Smooth muscle cell (in vitro differentiated cells): ENCODE measurements at regions not wholly inside any gene's neighbourhood (a gene's known extent, or its start where the extent isn't known, plus 50 kb on each side); places are given as distances from the start of the nearest gene placed in this dataset.

ENCODE experiments used
- DNase-seq: peaks from one replicate; lab custom pipeline; 2025; ENCODE audit not compliant: unreplicated experiment; lab: John Stamatoyannopoulos, UW
- H2AFZ ChIP-seq: fragments of 200-600 bp; sonication (generic); 2 replicates; pipeline ENCODE4 v1.6.0; 2016; ENCODE audit warnings: antibody characterized with exemption, low read depth, mild to moderate bottlenecking
- H3F3A ChIP-seq: fragments of 200-600 bp; sonication (generic); 2 replicates; pipeline ENCODE4 v1.6.0; 2017; ENCODE audit warnings: antibody characterized with exemption, low read depth
- H3K27ac ChIP-seq: fragments of 200-600 bp; sonication (generic); 2 replicates; pipeline ENCODE4 v1.5.1; 2016; ENCODE audit warnings: low read depth, mild to moderate bottlenecking
- H3K27me3 ChIP-seq: fragments of 200-600 bp; sonication (generic); 2 replicates; pipeline ENCODE4 v1.6.1; 2016; ENCODE audit warnings: low read depth, mild to moderate bottlenecking
- H3K36me3 ChIP-seq: fragments of 200-600 bp; sonication (generic); 2 replicates; pipeline ENCODE4 v1.5.1; 2016; ENCODE audit warnings: low read depth
- H3K4me1 ChIP-seq: fragments of 200-600 bp; sonication (generic); 2 replicates; pipeline ENCODE4 v1.5.1; 2016; ENCODE audit warnings: low read depth
- H3K4me2 ChIP-seq: fragments of 200-600 bp; sonication (generic); 2 replicates; pipeline ENCODE4 v1.6.0; 2016; ENCODE audit warnings: mild to moderate bottlenecking
- H3K4me3 ChIP-seq: fragments of 200-600 bp; sonication (generic); 2 replicates; pipeline ENCODE4 v1.5.1; 2016; ENCODE audit warnings: mild to moderate bottlenecking
- H3K79me2 ChIP-seq: fragments of 200-600 bp; sonication (generic); 2 replicates; pipeline ENCODE4 v1.6.0; 2016; ENCODE audit warnings: low read depth, mild to moderate bottlenecking
- H3K9ac ChIP-seq: fragments of 200-600 bp; sonication (generic); 2 replicates; pipeline ENCODE4 v1.6.0; 2016; ENCODE audit warnings: low read depth
- H3K9me3 ChIP-seq: fragments of 200-600 bp; sonication (generic); replicated peaks from 2 replicates; pipeline ENCODE4 v1.5.1; 2016; ENCODE audit warnings: low read depth
- H4K20me1 ChIP-seq: fragments of 200-600 bp; sonication (generic); 2 replicates; pipeline ENCODE4 v1.6.0; 2016; ENCODE audit warnings: low read depth
- WGBS: methylation state at CpG from one replicate; pipeline ENCODE4 v1.1.7; 2016; ENCODE audit warnings: low lambda C conversion rate; 5-methylcytosine and 5-hydroxymethylcytosine counted together
- TF ChIP-seq, protein P1 (sequence below): fragments of 200-600 bp; sonication (generic); IDR thresholded peaks from 2 replicates; pipeline ENCODE4 v1.5.1; 2017; ENCODE audit warnings: borderline replicate concordance, mild to moderate bottlenecking, antibody characterized with exemption; ENCODE audit not compliant: insufficient read depth, poor library complexity, severe bottlenecking

DNA sequence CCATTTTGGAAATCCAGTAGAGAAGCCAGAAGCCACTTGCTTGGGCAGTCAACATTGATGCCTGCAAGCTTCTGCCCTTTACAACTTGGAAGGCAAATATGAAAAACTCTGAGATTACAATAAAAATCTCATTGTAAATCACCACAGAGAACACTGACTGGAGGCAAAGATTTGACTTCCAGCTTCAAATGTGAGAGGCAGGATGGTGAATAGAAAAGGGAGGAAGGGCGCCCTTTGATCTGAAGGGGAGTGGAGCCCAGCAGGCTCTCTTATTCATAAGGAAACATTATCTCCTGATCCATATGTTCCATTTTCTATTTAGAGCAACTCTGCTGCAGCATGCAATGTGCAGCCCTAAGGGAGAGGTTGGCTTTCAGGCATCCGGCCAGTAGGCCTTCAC lies 348.3 kb downstream of the AJAP1 start:
- Histone ChIP-seq H3K27ac (no peak overlapping the region), H3K79me2 (no peaks in the 10 kb centered on the region), H3K9me3 (no peaks in the 10 kb centered on the region), H3K36me3 (no peaks in the 10 kb centered on the region), H3K4me2 (no peak overlapping the region), H3K4me1 (no peaks in the 10 kb centered on the region), H3K4me3 (no peak overlapping the region), H3K9ac (no peak overlapping the region), H3F3A (no peaks in the 10 kb centered on the region), H2AFZ (no peak overlapping the region), H3K27me3 (no peaks in the 10 kb centered on the region), H4K20me1 (no peaks in the 10 kb centered on the region)
- WGBS = 75% methylated on average over 2 of the region's 2 CpGs
- DNase-seq = no peak
- TF ChIP-seq, protein P1, sequence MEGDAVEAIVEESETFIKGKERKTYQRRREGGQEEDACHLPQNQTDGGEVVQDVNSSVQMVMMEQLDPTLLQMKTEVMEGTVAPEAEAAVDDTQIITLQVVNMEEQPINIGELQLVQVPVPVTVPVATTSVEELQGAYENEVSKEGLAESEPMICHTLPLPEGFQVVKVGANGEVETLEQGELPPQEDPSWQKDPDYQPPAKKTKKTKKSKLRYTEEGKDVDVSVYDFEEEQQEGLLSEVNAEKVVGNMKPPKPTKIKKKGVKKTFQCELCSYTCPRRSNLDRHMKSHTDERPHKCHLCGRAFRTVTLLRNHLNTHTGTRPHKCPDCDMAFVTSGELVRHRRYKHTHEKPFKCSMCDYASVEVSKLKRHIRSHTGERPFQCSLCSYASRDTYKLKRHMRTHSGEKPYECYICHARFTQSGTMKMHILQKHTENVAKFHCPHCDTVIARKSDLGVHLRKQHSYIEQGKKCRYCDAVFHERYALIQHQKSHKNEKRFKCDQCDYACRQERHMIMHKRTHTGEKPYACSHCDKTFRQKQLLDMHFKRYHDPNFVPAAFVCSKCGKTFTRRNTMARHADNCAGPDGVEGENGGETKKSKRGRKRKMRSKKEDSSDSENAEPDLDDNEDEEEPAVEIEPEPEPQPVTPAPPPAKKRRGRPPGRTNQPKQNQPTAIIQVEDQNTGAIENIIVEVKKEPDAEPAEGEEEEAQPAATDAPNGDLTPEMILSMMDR = no peak

DNA sequence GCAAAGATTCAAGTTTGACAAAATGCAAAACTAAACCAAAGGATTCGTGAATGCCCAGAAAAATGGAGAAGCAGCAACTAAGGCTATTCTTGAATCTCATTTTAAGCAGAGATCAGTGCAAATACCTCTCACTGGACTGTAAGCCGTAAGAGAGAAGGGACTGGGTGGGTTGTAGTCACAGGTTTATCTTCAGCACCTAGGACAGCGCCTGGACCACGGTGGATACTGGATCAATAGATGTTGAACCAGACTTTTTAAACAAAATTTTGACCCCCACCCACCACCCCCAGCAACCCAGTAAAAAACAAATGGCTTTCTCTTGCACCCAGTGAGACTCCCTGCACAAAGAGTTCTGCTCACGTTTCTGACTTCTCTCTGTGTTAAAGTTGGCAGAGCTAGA lies 347.1 kb downstream of the AJAP1 start:
- H2AFZ ChIP-seq = no peak overlapping the region
- no peaks in the 10 kb centered on the region for H3F3A ChIP-seq
- TF ChIP-seq, protein P1 = no peak
- no peak for DNase-seq
- no peak overlapping the region for H3K27ac ChIP-seq
- H3K4me3 ChIP-seq = no peak overlapping the region
- no peaks in the 10 kb centered on the region for H3K9me3 ChIP-seq
- no peaks in the 10 kb centered on the region for H3K79me2 ChIP-seq
- no peak overlapping the region for H3K9ac ChIP-seq
- no peaks in the 10 kb centered on the region for H3K36me3 ChIP-seq
- H3K4me1 ChIP-seq = no peaks in the 10 kb centered on the region
- H3K27me3 ChIP-seq = no peaks in the 10 kb centered on the region
- H3K4me2 ChIP-seq = no peak overlapping the region
- 58% methylated on average over 5 of the region's 5 CpGs for WGBS
- H4K20me1 ChIP-seq = no peaks in the 10 kb centered on the region

DNA sequence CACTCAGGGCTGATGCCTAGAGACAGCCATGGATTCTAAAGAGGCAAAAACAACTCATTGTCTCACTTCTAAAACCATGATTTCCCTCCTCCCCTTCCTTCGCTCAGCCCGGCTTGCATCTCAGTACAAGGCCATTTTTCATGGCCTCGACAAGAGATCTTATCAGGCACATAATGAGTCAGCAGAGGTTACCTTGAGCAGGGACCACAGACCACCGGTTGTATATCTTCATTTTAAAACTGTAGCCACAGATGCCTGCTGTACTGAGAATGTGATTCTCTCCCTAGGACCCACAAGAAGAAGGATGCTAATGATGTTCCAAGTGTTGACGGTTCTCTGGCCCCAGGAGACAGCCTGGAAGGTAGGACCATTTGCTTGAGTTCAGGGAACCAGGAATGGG lies 331.9 kb downstream of the AJAP1 start:
- Histone ChIP-seq H3K27me3 (no peaks in the 10 kb centered on the region), H3K4me2 (no peak overlapping the region), H4K20me1 (no peaks in the 10 kb centered on the region), H3K9ac (no peak overlapping the region), H3F3A (no peaks in the 10 kb centered on the region), H3K4me3 (no peak overlapping the region), H3K27ac (no peak overlapping the region), H3K4me1 (no peaks in the 10 kb centered on the region), H3K36me3 (no peaks in the 10 kb centered on the region), H3K79me2 (no peaks in the 10 kb centered on the region), H3K9me3 (no peaks in the 10 kb centered on the region), H2AFZ (no peak overlapping the region)
- WGBS = 51% methylated on average over 5 of the region's 5 CpGs
- TF ChIP-seq, protein P1 = no peak
- no peak for DNase-seq

DNA sequence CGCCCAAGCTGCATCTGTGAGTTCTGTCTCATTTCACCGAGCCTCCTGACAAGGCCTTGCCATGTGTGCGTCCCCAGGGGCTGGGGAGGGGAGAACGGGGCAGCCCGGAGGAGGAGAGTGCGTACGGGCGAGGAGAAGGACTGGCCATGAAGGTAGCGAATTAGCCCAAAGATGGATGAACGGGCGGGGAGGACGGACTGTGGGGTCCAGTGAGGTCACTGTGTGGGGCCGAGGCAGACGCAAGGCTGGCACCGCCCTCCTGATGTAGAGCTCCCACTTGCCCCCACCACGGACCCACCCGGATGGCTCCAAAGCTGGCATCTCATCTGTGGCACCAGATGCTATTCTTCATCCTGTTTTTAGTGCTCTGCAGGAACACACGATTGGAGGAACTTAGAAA lies 330.4 kb downstream of the AJAP1 start:
- no peak overlapping the region for H3K4me2 ChIP-seq
- TF ChIP-seq, protein P1 = no peak
- H2AFZ ChIP-seq = no peak overlapping the region
- 96% methylated on average over 18 of the region's 18 CpGs for WGBS
- no peak overlapping the region for H3K9ac ChIP-seq
- H3K36me3 ChIP-seq = no peaks in the 10 kb centered on the region
- no peaks in the 10 kb centered on the region for H3K4me1 ChIP-seq
- no peak for DNase-seq
- no peaks in the 10 kb centered on the region for H3K9me3 ChIP-seq
- no peaks in the 10 kb centered on the region for H4K20me1 ChIP-seq
- H3F3A ChIP-seq = no peaks in the 10 kb centered on the region
- H3K27ac ChIP-seq = no peak overlapping the region
- H3K27me3 ChIP-seq = no peaks in the 10 kb centered on the region
- no peak overlapping the region for H3K4me3 ChIP-seq
- no peaks in the 10 kb centered on the region for H3K79me2 ChIP-seq
